NAMALWA (cell line): ENCODE measurements at regions not wholly inside any gene's neighbourhood (a gene's known extent, or its start where the extent isn't known, plus 50 kb on each side); places are given as distances from the start of the nearest gene placed in this dataset.

Experiments used
- DNase-seq: peaks from one replicate; pipeline ENCODE4 v3.0.0-alpha.2; 2015; ENCODE audit warnings: low spot score

DNA sequence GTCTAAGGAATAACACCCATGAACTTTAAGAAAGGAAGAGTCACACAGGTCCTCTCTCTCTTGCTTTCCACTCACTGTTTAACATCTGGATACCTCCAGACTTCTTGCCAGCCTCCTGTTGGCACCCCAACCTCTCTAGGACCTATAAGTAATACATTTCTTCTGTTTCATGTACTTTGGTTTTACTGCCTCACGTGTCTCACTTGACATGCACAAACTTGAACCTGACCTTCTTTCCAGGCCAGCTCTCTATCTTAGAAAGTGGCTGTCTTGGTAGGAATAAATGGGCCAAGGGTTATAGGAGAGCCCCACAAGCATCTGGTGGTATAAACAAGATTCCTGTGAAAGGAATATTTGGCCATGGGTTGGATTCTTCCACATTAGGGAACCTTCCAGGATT is 614.8 kb upstream of the AGA start:
- no peak for DNase-seq

DNA sequence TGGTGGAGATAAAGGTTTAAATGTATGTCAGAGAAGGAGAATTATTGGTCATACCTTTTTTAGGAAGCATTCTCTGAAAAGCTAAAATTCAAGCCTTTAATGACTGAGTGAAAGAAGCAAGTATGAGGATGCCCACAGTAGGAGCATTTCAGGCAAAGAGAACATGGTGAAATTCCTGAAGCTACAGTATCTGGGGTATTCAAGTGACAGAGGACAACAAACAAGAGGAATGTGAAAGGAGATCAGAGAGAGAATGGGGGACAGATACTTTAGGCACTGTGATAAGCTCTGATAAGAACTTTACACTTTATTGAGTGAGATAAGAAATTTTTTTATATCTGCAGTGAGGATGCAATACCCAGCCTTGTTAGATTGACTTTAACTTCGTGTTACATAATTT is 621.3 kb upstream of the AGA start:
- no peak for DNase-seq

DNA sequence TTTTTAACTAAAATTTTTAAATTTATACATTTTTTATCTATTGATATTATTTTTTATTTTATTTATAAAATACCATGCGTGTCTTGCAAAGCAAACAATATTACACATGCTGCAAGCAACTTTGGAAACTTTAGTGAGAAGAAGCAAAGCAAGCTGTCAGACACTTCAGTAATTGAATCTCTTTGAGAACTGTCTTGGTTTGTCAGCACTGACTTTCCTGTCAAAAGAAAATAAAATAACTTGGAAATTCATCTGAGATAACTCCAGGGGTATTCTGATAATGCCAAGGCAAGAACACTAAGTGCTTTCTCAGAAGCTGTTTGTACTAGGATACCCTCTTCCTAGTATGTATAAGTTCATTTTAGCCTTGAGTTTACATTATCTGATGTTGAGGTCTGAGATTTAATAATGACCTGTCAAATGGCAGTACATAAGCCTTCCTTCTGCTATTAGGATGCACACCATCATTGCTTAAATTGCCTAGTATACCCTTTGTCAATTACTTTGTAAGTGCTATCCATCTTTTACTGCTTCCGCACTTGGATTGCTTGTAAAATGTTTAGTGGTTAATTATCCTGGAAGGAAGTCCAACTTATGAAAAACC is 624.2 kb upstream of the AGA start:
- DNase-seq = no peak

DNA sequence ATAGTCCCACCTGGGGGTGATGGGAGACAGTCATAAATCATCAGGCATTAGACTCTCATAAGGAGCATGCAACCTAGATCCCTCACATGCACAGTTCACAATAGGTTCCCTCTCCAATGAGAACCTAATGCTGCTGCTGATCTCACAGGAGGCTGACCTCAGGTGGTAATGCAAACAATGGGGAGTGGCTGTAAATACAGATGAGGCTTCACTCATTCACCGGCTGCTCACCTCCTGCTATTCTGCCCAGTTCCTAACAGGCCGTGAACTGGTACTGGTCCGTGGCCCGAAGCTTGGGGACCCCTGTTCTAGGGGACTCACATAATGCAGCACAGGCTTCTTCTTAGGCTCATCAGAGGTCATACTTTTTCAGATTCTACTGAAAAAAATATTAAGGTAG is 625.9 kb upstream of the AGA start:
- DNase-seq = no peak

DNA sequence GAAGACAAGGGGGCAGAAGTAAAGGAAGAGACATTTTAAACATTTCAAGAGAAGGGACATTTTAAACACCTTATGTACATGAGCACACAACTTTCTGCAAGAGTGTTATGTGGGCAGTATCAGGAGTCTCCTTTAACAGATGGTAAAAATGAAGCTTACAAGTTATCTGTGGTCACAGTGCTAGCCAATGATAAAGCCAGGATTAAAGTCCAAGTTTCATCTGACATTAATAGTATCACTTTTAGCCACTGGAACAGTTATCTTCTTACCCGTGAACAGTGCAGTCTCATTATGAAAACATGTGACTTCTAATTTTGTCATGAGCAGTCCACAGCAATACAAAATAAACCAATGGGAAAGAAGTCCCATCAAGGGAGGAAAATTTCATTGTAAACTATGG is 627.9 kb upstream of the AGA start:
- no peak for DNase-seq

DNA sequence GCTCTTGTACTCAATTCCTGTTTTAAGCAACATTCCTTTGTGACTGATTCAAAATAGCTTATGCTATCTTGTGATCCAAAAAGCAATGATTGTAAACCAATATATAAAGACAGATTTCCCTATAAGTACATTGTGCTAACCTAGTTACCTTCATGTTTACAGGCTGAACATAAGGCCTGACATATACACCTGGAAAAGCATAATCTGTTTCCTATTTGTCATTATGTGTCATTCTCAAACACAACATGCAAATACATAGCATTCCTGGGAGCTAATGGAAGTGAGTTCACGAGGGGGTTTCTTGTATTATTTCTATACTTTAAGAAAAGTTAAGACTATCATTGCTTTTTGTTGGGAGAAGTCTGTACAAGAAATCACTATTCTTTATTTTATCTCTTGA is 638.1 kb upstream of the AGA start:
- DNase-seq = no peak

DNA sequence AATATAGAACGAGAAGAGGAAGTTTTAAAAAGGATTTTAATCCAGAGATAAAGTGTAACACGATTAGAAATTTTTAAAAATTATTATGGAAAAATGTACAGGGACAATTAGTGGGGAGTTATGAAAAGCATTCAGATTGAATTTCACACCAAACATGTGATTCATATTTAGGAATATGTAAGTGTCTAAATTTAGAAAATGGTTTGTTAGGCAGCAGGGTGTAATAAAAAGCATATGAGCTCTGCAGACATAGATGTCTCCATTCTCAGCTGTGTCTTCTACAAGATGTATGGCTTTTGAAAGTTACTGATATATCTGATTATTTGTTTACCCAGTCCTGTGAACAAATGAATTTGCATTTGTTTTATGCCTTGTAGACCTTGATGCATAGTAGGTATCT is 638.9 kb upstream of the AGA start:
- no peak for DNase-seq

DNA sequence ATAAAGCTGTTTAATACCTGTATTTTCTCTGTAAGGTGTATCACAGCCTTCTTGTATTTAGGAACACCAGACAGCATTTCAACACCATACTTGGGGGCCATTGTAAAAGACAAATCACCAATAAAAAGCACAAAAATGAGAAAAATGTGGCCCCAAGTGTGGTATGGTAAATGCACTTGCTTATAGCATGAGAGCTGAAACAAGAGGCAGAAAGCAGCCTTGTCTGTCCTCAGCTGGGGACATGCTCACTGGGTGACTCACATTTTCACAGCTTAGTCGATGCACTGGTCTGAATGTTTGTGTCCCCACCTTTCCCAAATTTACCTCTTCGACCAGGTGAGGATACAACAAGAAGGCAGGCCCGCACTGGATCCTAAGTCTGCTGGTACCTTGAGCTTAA is 639.7 kb upstream of the AGA start:
- no peak for DNase-seq

DNA sequence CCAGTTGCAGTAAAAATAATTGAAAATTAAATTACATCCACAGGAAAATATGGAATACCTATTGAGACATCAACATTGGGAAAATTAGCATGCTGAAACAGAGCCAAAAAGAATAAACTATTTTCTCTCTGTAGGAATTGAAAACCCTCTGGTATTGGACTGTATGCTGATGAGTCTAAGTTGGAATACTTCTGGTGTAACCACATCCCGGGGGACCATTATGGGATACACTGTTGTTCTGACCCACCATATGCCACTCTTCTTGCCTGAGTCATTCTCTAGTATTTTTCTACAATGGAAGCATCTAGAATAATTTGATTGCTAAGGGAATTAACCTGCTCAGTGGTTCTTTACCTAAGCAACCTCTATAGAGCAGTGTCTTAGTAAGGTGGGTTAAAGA is 640.7 kb upstream of the AGA start:
- DNase-seq = no peak

DNA sequence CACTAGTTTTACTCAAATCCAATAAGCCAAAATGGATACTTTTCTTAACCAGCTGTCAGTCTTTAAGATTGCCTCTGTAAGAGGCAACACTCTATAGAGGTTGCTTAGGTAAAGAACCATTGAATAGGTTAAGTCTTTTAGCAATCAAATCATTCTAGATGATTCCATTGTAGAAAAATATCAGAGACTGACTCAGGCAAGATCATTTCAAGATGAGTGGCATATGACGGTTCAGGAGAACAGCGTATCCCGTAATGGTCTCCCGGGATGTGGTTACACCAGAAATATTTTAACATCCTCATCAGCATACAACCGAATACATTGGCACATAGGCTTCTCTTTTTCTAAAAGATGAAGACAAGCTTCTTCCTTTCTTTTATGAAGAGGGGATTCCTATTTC is 641.7 kb upstream of the AGA start:
- no peak for DNase-seq

DNA sequence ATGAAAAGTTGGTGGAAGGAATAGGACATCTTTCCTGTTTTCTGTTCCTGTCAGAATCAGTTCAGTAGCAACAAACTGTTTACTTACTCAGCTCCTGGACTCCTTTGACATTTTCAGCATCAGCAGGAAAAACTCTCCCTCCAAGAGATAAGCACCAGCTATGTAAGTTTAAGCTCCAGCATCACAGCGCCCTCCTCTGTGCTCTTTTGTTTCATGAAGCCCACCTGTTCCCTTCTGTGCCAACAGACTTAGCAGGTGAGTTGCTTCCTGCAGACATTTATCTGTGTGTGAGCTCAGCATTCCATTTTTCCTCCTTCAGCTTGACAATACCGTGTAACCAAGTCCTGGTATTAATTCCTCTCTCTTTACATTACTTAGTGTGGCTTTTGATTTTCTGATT is 644.1 kb upstream of the AGA start:
- DNase-seq = no peak

DNA sequence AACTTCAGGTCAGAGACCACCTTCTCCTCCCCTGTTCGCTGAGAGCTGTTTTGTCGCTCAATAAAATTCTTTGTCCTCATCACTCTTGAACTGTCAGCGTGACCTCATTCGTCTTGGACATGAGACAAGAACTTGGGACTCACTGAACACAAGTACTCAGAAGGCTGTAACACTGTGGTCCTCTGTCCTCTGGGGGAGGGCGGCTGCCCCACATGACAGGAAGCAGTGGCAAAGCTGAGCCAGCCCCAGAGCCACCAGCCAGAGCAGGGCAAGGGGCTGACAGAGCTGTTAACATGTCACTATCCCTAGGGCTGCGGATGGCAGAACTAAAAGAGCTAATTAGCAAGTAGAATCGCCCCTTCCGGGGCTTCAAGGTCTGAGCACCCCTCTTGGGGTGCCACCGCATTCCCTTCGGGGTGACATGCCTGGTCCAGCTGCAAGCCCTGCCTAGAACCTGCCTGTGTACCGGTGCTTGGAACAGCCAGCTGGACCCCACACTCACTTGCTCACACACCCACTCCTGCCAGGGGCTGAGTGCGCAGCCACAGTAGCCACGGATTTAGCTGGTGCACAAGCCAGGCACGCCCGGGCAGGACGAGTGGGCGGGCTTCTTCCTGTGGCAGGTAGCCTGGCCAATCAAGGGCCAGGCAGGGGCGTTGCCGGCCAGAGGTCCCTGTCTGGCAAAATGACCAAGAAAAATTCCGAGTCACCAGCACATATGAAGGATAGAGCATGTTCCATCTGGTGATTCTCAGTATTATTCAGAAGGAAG is 648.6 kb upstream of the AGA start:
- DNase-seq = no peak

DNA sequence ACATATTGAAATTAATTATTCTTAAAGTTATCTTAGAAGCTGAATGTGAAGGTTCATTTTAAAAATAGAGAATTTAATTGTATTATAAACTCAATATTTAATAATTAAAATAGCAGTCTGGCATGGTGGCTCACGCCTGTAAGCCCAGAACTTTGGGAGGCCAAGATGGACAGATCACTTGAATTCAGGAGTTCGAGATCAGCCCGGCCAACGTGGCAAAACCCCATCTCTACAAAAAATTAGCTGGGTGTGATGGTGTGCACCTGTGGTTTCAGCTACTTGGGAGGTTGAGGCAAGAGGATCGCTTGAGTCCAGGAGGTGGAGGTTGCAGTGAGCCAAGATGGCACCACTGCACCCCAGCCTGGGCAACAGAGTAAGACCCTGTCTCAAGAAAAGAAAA is 659.9 kb upstream of the AGA start:
- DNase-seq = no peak

DNA sequence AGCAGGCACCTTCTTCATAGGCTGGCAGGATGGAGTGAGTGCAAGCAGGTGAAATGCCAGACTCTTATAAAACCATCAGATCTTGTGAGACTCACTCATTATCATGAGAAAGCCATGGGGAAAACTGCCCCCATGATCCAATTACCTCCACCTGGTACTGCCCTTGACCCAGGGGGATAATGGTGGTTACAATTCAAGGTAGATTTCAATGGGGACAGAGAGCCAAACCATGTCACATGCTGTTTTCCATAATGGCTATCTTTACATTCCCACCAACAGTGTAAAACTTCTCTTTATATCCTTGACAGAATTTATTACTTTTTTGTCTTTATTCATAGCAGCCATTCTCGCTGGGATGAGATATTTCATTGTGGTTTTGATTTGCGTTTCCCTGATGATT is 663.0 kb upstream of the AGA start:
- DNase-seq = no peak

DNA sequence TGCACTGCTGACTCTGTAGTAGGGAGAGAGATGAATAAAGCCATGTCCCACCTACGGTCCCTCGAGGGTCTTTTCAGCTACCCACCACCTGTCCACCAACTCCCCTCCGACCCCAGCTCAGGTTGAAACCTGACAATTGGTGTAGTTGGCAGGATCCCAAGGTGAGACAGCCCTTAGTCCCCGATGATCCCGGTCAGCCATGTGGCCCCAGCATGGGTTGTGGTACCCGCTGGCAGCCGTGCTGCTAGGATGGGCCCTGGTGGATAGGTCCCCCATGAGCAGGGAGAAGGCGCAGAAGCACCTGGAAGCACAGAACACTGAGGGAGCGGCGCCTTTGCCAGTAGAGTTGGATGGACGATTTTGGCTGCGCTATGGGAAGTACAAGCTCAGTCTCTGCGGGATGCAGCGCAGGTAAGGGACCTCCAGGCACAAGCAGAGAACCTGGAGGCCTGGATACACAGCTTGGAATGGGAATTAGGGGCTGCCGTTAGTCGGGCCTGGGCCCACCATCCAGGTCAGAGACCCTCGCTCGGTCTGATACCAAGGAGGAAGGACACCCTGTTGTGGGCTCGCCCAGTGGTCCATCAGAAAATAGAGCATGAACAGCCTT is 694.6 kb upstream of the AGA start:
- no peak for DNase-seq

DNA sequence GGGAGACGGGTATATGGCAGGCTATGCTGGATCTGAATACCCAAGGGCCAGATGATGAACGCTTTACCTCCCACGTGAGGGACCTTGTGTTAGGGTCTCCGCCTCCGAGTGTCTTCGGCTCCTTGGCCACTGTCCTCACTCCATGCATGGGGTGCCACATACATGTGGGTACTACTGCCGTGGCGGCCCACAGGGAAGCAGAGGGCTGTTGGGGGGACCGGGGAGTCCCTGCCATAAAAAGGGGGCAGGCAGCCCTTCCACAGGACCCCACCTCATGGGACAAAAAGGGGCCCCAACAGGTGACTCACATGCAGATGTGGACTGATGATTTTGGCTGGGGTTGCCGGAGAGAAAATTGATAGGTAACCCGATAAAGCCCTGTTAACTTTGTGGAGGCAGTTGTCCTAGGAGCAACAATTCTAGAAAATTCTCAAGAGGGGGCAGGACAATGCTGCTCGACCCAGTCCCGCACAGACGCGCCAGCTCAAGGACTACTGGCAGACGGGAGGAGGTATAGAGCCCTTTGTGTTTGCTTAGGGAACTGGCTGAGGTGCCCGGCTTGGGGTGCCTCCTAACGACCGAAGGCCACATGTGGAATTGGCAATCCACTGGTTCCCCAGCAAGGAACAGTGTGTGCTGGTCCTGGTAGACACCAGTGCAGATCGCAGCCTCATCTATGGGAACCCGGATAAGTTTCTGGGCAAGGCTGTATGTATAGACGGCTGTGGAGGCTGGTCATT is 695.7 kb upstream of the AGA start:
- no peak for DNase-seq

DNA sequence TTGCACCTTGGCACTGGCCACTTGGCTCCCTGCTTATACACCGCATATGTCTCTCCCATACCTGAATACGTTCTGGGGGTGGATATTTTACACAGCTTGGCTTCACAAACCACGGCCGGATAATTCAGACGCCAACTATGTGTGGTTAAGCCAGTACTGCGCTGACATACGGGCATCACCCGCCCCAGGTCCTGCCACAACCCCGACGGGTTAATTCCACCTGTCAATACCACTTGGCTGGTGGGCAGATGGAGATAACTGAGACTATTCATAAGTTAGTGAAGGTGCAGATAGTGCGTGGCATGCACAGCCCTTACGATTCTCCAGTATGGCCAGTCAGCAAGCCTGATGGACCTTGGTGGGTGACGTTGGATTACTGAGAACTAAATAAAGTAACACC is 696.3 kb upstream of the AGA start:
- DNase-seq = no peak

DNA sequence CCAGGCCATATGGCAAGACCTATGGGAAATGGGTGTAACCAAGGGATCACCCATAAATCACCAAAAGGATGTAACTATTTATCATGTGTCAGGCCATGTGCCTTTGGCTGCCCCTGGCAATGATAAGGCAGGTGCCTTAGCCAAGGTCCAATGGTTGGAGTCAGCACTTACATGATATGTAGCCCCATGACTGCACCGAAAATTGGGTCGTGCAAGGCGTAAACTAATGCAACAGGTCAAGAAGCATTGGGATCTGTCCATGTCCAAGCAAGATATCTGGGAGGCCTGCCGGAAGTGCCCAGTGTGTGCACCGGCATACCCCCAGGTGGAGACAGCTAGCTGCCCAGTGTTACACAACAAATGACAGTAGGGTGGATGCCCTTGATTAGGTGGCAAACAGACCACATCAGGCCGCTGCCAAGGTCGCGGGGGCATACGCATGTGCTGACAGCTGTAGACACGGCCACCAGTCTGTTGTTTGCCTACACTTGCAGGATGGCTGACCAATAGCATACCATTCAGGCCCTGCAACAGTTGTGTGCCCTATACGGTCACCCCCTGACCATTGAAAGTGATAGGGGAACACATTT is 698.2 kb upstream of the AGA start:
- DNase-seq = no peak

DNA sequence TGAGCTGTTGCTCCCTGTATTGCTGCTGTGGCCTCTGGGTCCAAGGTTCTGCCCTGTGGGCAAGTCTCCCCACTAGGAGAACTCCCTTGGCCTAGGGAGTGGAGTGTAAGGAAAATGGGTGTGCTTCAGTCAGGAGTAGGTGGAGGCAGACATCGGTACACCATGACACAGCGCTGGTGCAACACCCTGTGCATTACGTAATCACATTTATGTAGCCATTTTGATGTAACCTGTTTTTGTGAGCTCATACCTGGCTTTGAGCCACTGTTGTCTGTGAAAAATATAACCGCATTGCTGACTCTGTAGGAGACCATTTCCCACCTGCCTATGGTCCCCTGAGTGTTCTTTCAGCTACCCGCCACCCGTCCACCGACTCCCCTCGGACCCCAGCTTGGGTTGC is 700.5 kb upstream of the AGA start:
- no peak for DNase-seq

DNA sequence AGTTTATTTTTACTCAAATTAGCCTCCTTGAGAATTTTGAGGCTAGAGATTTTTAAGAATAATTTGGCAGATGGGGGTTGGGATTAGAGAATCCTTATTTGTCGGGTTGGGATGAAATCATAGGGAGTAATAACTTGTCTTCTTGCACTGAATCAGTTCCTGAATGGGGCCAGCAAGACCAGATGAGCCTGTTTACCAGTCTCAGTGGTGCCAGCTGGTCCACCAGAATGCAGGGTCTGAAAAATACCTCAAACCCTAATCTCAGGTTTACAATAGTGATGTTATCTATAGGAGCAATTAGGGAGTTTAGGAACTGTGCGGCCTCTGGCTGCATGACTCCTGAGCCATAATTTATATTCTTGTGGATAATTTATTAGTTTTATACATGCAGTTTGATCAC is 705.9 kb upstream of the AGA start:
- DNase-seq = no peak

DNA sequence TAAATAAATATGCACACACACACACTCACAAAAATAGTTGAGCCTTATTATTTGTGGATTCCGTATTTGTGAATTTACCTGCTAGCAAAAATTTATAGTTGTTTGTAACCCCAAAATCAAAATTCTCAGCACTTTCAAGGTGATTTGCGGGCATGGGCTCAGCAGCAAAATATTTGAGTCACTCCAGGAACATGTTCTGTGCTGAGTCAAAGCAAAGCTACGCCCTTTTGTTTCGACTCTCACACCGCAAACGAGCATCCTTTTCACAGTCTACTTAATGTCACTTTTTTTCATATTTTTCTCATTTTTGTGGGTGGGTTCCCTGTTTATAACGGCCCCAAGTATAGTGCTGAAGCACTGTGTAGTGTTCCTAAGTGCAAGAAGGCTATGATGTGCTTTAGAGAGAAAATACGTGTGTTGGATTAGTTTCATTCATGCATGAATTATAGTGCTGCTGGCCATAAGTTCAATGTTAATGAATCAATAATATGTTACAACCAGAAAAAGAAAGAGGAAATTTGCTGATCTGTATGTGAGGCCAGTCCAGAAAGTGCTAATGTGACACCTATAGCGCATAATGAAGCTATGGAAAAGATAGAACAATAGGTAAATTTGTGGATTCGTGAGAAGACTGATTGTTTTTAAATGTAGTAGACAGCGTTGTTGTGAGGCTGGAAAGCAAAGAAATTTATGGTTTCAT is 723.2 kb upstream of the AGA start:
- DNase-seq = no peak

DNA sequence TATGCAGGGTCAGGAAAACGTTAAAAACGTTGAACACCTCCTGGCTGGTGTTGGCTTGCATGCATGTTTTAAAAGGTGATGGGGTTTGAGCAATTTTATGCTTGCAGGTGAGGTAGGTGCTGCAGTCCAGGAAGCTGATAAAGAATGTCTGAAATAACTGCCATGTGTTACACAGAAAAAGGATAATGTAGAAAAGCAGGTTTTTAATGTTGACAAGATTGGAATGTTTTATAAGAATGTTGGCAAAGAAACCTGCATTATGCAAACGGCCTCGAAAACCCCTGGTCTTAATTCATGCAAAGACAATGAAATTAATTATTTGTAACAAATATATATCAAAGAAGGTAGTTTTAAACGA is 723.7 kb upstream of the AGA start:
- DNase-seq = no peak
